H9 (cell line): ENCODE measurements at regions not wholly inside any gene's neighbourhood (a gene's known extent, or its start where the extent isn't known, plus 50 kb on each side); places are given as distances from the start of the nearest gene placed in this dataset.

Experiments used
- DNase-seq: peaks from one replicate; pipeline ENCODE4 v3.0.0-alpha.2; 2017
- H2AFZ ChIP-seq: one replicate; pipeline ENCODE4 v1.6.1; 2013; ENCODE audit warnings: mild to moderate bottlenecking, low read length, control low read depth, moderate library complexity
- H2AK5ac ChIP-seq: 2 replicates; pipeline ENCODE4 v1.6.1; 2013; ENCODE audit warnings: low read length, control low read depth, mixed read lengths; ENCODE audit not compliant: insufficient read length
- H2BK120ac ChIP-seq: one replicate; pipeline ENCODE4 v1.6.1; 2013; ENCODE audit warnings: low read depth, mild to moderate bottlenecking, low read length, control low read depth, inconsistent platforms; ENCODE audit not compliant: poor library complexity, severe bottlenecking
- H2BK12ac ChIP-seq: 2 replicates; pipeline ENCODE4 v1.6.1; 2013; ENCODE audit warnings: low read length, control low read depth, mixed read lengths, low read depth; ENCODE audit not compliant: insufficient read length
- H2BK15ac ChIP-seq: 2 replicates; pipeline ENCODE4 v1.6.1; 2013; ENCODE audit warnings: low read depth, low read length, control low read depth
- H2BK20ac ChIP-seq: one replicate; pipeline ENCODE4 v1.6.1; 2013; ENCODE audit warnings: low read depth, mild to moderate bottlenecking, low read length, control low read depth, inconsistent platforms; ENCODE audit not compliant: poor library complexity, severe bottlenecking
- H2BK5ac ChIP-seq: 2 replicates; pipeline ENCODE4 v1.6.1; 2013; ENCODE audit warnings: low read length, control low read depth, mixed read lengths; ENCODE audit not compliant: insufficient read length
- H3K14ac ChIP-seq: 2 replicates; pipeline ENCODE4 v1.6.1; 2013; ENCODE audit warnings: low read length, control low read depth; ENCODE audit not compliant: insufficient read depth
- H3K18ac ChIP-seq: 2 replicates; pipeline ENCODE4 v1.6.1; 2013; ENCODE audit warnings: low read depth, mild to moderate bottlenecking, mixed read lengths, low read length, control low read depth; ENCODE audit not compliant: insufficient read length
- H3K23ac ChIP-seq: 2 replicates; pipeline ENCODE4 v1.6.1; 2013; ENCODE audit warnings: low read length, control low read depth, mixed read lengths, low read depth; ENCODE audit not compliant: insufficient read length
- H3K23me2 ChIP-seq: 2 replicates; pipeline ENCODE4 v1.6.1; 2013; ENCODE audit warnings: low read depth, mild to moderate bottlenecking, mixed read lengths, low read length, control low read depth; ENCODE audit not compliant: insufficient read length, poor library complexity, severe bottlenecking
- H3K27ac ChIP-seq: 2 replicates; pipeline ENCODE4 v1.5.1; 2013; ENCODE audit warnings: low read length, control low read depth, mixed read lengths, low read depth; ENCODE audit not compliant: insufficient read length
- H3K27me3 ChIP-seq: 2 replicates; pipeline ENCODE4 v1.6.1; 2013; ENCODE audit warnings: low read length, control low read depth, inconsistent platforms; ENCODE audit not compliant: insufficient read depth
- H3K4ac ChIP-seq: 2 replicates; pipeline ENCODE4 v1.6.1; 2013; ENCODE audit warnings: low read depth, mild to moderate bottlenecking, control low read depth, inconsistent platforms, low read length, moderate library complexity
- H3K4me1 ChIP-seq: 2 replicates; pipeline ENCODE4 v1.6.1; 2013; ENCODE audit warnings: low read length, control low read depth, inconsistent platforms; ENCODE audit not compliant: insufficient read depth
- H3K4me2 ChIP-seq: 2 replicates; pipeline ENCODE4 v1.6.1; 2013; ENCODE audit warnings: low read length, control low read depth, mixed read lengths; ENCODE audit not compliant: insufficient read length, insufficient read depth
- H3K56ac ChIP-seq: 2 replicates; pipeline ENCODE4 v1.6.1; 2013; ENCODE audit warnings: low read depth, mild to moderate bottlenecking, mixed read lengths, low read length, control low read depth; ENCODE audit not compliant: insufficient read length
- H3K79me1 ChIP-seq: 2 replicates; pipeline ENCODE4 v1.6.1; 2013; ENCODE audit warnings: low read depth, mild to moderate bottlenecking, moderate library complexity, low read length, control low read depth, inconsistent platforms; ENCODE audit not compliant: insufficient read depth, poor library complexity, severe bottlenecking
- H3K79me2 ChIP-seq: 2 replicates; pipeline ENCODE4 v1.6.1; 2013; ENCODE audit warnings: low read length, control low read depth, inconsistent platforms; ENCODE audit not compliant: insufficient read depth
- H3K9ac ChIP-seq: 2 replicates; pipeline ENCODE4 v1.6.1; 2013; ENCODE audit warnings: low read length, control low read depth, mixed read lengths; ENCODE audit not compliant: insufficient read length; ENCODE audit errors: extremely low read depth
- H3K9me3 ChIP-seq: one replicate; pipeline ENCODE4 v1.6.1; 2013; ENCODE audit warnings: low read depth, low read length, inconsistent platforms; ENCODE audit not compliant: control insufficient read depth
- H3T11ph ChIP-seq: one replicate; pipeline ENCODE4 v1.6.1; 2013; ENCODE audit warnings: mild to moderate bottlenecking, low read length, control low read depth, inconsistent platforms
- H4K20me1 ChIP-seq: one replicate; pipeline ENCODE4 v1.6.1; 2013; ENCODE audit not compliant: control insufficient read depth, insufficient read length, insufficient read depth
- H4K5ac ChIP-seq: 2 replicates; pipeline ENCODE4 v1.6.1; 2013; ENCODE audit warnings: low read depth, mild to moderate bottlenecking, mixed read lengths, low read length, control low read depth; ENCODE audit not compliant: insufficient read length
- H4K8ac ChIP-seq: replicated peaks from 2 replicates; pipeline ENCODE4 v1.6.1; 2013; ENCODE audit warnings: low read length, control low read depth, mixed read lengths, low read depth; ENCODE audit not compliant: insufficient read length
- H4K91ac ChIP-seq: 2 replicates; pipeline ENCODE4 v1.6.1; 2013; ENCODE audit warnings: low read depth, mild to moderate bottlenecking, moderate library complexity, mixed read lengths, low read length, control low read depth; ENCODE audit not compliant: insufficient read length
- H3K27ac Mint-ChIP-seq, 3 experiments: 2 replicates in 2 of 3; 3 replicates in 1 of 3; pipeline ENCODE4 v1.8.0; 2020 to 2021; ENCODE audit warnings: mixed read lengths in 3 of 3, mild to moderate bottlenecking in 1 of 3, moderate library complexity in 1 of 3
- H3K27me3 Mint-ChIP-seq: 2 replicates; pipeline ENCODE4 v1.8.0; 2021; ENCODE audit warnings: low read depth, mild to moderate bottlenecking, moderate library complexity, mixed read lengths
- H3K36me3 Mint-ChIP-seq, 3 experiments: 2 replicates in 2 of 3; 3 replicates in 1 of 3; pipeline ENCODE4 v1.8.0; 2020 to 2021; ENCODE audit warnings: low read depth in 3 of 3, mixed read lengths in 3 of 3; ENCODE audit not compliant: insufficient read depth in 1 of 3
- H3K4me1 Mint-ChIP-seq, 2 experiments: 2 replicates each; pipeline ENCODE4 v1.8.0; 2020; ENCODE audit warnings: mixed read lengths in 2 of 2
- H3K4me3 Mint-ChIP-seq, 2 experiments: 2 replicates in 1 of 2; 3 replicates in 1 of 2; pipeline ENCODE4 v1.8.0; 2020 to 2021; ENCODE audit warnings: mild to moderate bottlenecking in 2 of 2, mixed read lengths in 2 of 2, moderate library complexity in 1 of 2
- H3K9me3 Mint-ChIP-seq, 2 experiments: 2 replicates in 1 of 2; 3 replicates in 1 of 2; pipeline ENCODE4 v1.8.0; 2020; ENCODE audit warnings: mild to moderate bottlenecking in 2 of 2, mixed read lengths in 2 of 2, moderate library complexity in 1 of 2
- WGBS: extraction: QIAGEN DNeasy Blood & Tissue Kit; methylation state at CpG from one replicate; pipeline ENCODE4 v1.1.7; 2013; ENCODE audit warnings: missing lambda C conversion rate, low lambda C conversion rate, mixed read lengths; ENCODE audit not compliant: insufficient read length; ENCODE audit errors: extremely low coverage; 5-methylcytosine and 5-hydroxymethylcytosine counted together
- TF ChIP-seq, protein P1 (sequence below): fragments of 200-600 bp; sonication (generic); conservative IDR thresholded peaks from 3 replicates; pipeline ENCODE4 v1.8.0; 2021; ENCODE audit warnings: antibody characterized with exemption, mild to moderate bottlenecking

DNA sequence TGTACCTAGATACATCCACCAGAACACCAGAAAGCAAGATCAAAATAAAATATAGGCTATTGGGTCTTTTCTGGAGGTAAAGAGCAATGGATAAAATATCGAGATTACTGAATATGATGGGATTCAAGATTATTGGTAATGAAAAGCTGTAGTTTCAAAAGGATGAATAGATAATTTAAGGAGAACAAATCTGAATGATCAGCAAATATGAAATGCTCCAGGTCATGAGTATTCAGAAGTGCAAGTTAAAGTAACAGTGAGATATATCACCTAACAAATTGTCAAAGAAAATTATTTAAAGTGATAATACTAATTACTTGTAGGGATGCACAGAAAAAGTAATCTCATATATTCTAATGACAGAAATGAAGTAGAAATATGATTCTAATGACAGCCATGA, 409.6 kb upstream of the MDFIC2 start:
- H3K23me2 ChIP-seq: no peaks in the 10 kb centered on the region
- no peak overlapping the region for H3T11ph ChIP-seq
- no peak overlapping the region for H2BK20ac ChIP-seq
- no peak overlapping the region for H2BK120ac ChIP-seq
- H3K4ac ChIP-seq: no peak overlapping the region
- no peak overlapping the region for H2BK15ac ChIP-seq
- WGBS: no CpG with 5 or more reads among the region's 1 CpG
- no peaks in the 10 kb centered on the region for H3K79me2 ChIP-seq
- Mint-ChIP-seq H3K27ac (no peak overlapping the region), H3K4me1 (peaks cover 6% of the 10 kb centered on the region in 2 experiments), H3K4me3 (no peak overlapping the region), H3K9me3 (peaks cover 0 to 6% of the 10 kb centered on the region in 2 experiments; a peak in 1 of 5 replicates), H3K27me3 (no peaks in the 10 kb centered on the region), H3K36me3 (no peaks in the 10 kb centered on the region; a peak in 1 of 7 replicates)
- H4K8ac ChIP-seq: no peak overlapping the region
- no peak overlapping the region for H4K91ac ChIP-seq
- no peaks in the 10 kb centered on the region for H3K27me3 ChIP-seq
- no peak overlapping the region for H3K14ac ChIP-seq
- no peak overlapping the region for H2BK5ac ChIP-seq
- no peak overlapping the region for H2AFZ ChIP-seq
- no peak overlapping the region for H3K9ac ChIP-seq
- no peak overlapping the region for H2BK12ac ChIP-seq
- H3K9me3 ChIP-seq: no peaks in the 10 kb centered on the region
- no peak for DNase-seq
- no peak overlapping the region for H3K56ac ChIP-seq
- no peak overlapping the region for H2AK5ac ChIP-seq
- H3K27ac ChIP-seq: no peak overlapping the region
- H3K18ac ChIP-seq: no peak overlapping the region
- TF ChIP-seq, protein P1, sequence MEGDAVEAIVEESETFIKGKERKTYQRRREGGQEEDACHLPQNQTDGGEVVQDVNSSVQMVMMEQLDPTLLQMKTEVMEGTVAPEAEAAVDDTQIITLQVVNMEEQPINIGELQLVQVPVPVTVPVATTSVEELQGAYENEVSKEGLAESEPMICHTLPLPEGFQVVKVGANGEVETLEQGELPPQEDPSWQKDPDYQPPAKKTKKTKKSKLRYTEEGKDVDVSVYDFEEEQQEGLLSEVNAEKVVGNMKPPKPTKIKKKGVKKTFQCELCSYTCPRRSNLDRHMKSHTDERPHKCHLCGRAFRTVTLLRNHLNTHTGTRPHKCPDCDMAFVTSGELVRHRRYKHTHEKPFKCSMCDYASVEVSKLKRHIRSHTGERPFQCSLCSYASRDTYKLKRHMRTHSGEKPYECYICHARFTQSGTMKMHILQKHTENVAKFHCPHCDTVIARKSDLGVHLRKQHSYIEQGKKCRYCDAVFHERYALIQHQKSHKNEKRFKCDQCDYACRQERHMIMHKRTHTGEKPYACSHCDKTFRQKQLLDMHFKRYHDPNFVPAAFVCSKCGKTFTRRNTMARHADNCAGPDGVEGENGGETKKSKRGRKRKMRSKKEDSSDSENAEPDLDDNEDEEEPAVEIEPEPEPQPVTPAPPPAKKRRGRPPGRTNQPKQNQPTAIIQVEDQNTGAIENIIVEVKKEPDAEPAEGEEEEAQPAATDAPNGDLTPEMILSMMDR: no peak
- no peaks in the 10 kb centered on the region for H3K79me1 ChIP-seq
- no peak overlapping the region for H3K4me2 ChIP-seq
- no peaks in the 10 kb centered on the region for H3K4me1 ChIP-seq
- H4K5ac ChIP-seq: no peak overlapping the region
- no peak overlapping the region for H3K23ac ChIP-seq
- H4K20me1 ChIP-seq: no peaks in the 10 kb centered on the region
